KOPT-K1 (cell line): ENCODE measurements at regions not wholly inside any gene's neighbourhood (a gene's known extent, or its start where the extent isn't known, plus 50 kb on each side); places are given as distances from the start of the nearest gene placed in this dataset.

Experiments used
- H3K27ac ChIP-seq: fragments of 200-600 bp; sonication (generic); 2 replicates; pipeline ENCODE4 v1.5.1; 2016; ENCODE audit warnings: antibody characterized with exemption, mild to moderate bottlenecking, low read depth, low read length; ENCODE audit not compliant: poor library complexity, severe bottlenecking
- H3K36me3 ChIP-seq: fragments of 200-600 bp; sonication (generic); 2 replicates; pipeline ENCODE4 v1.5.1; 2017; ENCODE audit warnings: antibody characterized with exemption, mild to moderate bottlenecking, low read length, moderate library complexity; ENCODE audit not compliant: insufficient read depth
- H3K9me3 ChIP-seq: fragments of 200-600 bp; sonication (generic); 2 replicates; pipeline ENCODE4 v1.5.1; 2017; ENCODE audit warnings: antibody characterized with exemption, low read length, mild to moderate bottlenecking; ENCODE audit not compliant: insufficient read depth, poor library complexity, severe bottlenecking

DNA sequence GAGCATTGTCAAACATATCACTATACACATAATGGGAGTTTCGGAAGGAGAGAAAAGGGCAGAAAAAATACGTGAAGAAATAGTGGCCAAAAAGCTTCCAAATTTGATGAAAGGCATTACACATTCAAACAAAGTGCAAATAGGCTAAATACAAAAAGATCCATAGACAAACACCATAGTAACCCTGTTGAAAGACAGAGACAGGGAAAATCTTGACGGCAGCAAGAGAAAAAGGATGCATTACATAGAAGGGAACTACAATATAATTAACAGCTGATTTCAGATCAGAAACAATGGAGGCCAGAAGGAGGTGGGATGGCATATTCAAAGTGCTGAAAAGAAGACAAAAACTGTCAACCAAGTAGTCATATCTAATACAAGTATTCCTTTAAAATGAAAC lies 170.8 kb downstream of the MRPL14 start:
- H3K36me3 ChIP-seq: no peaks in the 10 kb centered on the region
- no peak overlapping the region for H3K27ac ChIP-seq
- H3K9me3 ChIP-seq: no peaks in the 10 kb centered on the region

DNA sequence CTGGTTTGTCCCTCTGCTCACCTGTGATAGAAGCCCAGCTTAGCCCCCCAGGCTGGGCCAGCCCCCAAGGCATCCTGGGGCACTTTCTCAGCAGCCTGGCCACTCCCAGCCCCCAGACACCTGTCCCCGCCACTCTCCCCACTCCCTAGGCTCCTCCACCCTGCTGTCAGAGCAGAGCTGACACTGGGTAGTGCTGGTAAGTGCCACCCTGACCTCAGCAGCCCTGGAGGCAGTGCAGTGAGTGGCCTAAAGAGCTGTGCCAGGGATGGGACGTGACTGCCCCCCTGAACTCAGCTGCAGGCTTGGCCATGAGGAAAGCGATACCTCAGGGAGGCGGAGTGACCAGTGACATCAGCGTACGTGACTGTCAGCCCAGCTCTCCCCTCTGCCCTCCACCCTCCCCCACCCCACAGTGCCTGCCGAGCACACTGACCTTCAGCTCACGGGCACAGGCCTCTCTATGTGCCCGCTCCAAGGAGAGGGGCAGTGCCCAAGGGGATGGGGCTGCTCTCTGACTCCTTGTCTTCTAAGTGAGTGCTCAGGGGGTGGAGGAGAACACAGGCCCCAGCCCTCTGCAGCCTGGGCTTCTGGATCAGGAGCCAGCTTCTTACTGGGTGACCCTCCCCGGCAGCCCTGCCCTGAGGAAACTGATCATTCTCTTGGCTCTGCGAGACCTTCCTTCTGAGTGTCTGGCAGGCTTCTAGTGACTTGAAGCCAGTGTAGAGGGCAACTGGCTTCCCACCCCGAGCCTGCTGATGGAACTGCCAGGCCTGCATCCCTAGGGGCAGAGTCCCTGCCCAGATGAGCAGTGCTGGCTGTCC lies 172.7 kb downstream of the MRPL14 start:
- Histone ChIP-seq H3K9me3 (no peaks in the 10 kb centered on the region), H3K27ac (no peak overlapping the region), H3K36me3 (no peaks in the 10 kb centered on the region)

DNA sequence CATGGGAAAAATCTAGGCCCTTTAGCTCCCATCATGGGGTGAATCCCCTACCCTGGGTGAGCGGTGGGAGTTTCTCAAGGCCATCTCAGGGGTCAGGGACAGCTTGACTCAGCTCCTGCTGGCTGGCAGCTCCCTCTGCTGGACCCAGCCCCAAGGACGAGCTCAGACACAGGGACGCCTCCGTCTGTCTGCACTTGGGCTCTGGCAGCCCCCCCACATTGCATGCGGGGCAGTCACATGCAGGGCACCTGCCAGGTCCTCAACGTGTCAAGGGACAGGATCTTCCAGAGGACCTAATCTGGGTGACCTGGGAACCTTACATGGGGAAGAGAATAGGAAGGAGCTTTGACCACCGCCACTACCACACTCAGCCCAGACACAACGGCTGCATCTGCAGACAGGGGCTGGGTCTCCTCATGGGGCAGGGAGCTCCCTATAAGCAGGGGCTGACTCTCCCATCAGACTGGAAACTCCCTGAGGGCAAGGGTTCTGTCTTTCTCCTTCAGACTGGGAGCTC lies 173.4 kb downstream of the MRPL14 start:
- Histone ChIP-seq H3K27ac (no peak overlapping the region), H3K36me3 (no peaks in the 10 kb centered on the region), H3K9me3 (no peaks in the 10 kb centered on the region)

DNA sequence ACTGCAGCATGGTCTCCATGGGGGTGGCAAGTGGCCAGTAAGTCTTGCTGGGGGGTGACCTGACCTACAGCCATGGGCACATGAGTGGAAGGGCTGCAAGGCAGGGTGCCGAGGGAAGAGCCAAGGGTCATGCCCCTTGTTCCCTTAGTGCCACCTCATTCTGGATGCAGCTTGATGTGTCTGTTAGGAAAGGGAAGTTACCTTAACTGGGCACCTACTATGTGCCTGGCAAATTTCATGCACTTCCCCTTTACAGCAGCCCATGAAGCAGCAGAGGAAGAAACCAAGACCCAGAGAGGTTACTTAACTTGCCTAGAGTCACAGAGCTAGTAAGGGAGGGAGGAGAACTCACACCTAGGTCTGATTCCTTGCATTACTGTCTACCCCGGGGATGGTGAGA lies 174.0 kb downstream of the MRPL14 start:
- Histone ChIP-seq H3K36me3 (no peaks in the 10 kb centered on the region), H3K27ac (no peak overlapping the region), H3K9me3 (no peaks in the 10 kb centered on the region)

DNA sequence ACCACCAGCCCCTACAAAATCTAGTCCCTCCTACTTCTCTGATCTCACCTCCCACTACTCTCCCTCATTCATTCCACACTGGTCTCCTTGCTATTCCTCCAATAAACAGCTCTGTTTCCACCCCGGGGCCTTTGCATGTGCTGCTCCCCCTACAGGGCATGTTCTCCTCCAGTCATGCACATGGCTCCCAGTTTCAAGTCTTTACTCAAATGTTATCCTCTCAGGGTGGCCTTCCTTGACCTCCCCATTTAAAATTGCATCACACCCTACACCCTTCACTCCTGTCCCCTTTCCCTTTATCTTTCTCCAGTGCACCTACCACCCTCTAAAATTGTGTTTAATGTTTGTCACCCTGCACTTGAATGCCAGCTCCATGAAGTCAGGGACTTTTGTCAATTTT lies 174.5 kb downstream of the MRPL14 start:
- Histone ChIP-seq H3K27ac (no peak overlapping the region), H3K9me3 (no peaks in the 10 kb centered on the region), H3K36me3 (no peaks in the 10 kb centered on the region)

DNA sequence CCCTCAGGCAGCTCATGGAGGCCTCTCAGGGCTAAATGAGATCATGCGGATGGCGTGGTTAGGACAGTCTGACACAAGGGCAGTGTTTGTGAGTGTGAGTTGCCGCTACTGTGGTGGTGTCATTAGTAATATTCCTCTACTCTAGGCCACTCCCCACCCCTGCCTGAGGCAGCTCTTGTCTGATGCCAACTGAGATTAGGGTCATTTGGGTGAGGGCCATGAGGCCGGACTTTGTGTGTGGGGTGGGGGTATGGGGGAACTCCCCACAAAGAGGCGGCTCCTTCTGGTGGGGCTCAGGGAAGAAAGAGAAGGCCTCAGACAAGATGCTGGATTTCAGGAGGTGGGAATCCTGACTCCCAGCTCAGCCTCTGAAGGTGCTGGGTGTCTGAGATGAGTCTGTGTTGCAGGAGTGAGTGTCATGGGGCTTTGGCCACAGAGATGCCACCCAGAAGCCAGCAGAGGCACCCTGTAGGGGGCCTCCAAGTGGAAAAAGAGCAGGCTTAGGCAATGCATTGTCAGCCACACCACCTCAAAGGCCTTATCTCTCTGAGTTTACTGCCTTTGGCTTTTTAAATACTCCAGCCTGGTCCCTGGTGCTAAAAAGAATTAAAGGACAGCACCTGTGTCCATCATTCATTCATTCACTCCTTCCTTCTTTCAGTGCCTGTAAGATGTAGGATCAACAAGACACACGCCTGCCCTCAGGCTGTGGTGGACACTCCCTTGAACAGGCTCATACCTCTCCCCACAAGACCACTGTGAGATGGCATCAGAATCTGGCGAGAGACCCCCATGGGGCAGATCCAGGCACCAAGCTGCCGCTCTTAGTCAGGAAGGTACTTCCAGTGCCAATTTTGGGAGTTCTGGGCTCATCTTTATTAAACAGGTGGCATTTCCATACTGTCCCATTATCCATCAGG lies 175.2 kb downstream of the MRPL14 start:
- Histone ChIP-seq H3K27ac (no peak overlapping the region), H3K9me3 (peaks cover 2% of the 10 kb centered on the region), H3K36me3 (no peaks in the 10 kb centered on the region)

DNA sequence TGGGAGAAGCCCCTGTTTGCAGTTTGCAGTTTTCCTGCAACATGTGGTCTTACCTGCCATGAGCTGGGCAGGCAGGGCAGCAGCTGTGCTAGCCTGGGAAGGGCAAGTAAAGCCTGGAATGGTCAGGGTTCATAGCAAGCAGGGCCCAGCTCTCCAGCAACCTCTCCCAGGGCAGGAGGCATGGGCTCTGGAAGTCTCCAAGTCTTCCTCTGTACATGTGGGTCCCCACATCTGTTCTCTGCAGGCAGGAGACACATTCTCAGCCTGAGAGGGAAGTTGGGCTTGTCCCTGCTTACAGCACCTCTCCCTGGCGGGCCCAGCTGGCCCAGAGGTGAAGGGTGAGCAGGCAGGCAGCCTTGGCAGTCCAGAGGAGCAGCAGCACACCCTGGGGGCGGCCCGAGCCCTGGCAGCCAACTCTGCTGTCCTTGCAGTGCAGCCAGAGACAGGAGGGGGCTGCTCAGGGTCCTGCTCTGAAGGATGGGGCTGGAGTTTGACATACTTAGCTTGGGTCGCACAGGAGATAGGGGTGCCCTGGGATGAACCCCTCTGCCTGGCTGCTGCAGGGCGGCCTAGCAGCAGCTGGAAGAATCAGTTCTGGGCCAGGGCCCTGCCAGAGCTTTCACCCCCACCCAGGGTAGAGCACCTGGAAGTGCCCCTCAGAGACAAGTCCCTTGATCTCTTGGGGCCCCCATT lies 176.0 kb downstream of the MRPL14 start:
- Histone ChIP-seq H3K27ac (no peak overlapping the region), H3K36me3 (no peaks in the 10 kb centered on the region)

DNA sequence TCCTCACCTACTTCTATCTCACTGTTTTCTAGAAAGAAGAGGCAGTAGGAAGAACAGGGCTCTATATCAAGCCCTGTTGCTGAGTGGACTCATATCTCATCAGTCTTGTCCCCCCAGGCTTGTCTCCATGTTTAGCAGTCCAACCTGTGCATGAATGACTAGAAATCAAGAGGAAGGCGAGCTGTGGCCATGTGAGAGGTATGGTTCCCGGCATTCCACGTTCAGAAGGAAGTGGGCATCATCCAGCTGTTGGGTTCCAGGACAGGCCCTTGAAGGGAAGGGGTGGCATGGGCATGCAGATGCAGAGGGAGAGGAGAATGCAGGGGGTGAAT lies 176.6 kb downstream of the MRPL14 start:
- Histone ChIP-seq H3K9me3 (peaks cover 15% of the 10 kb centered on the region), H3K36me3 (no peaks in the 10 kb centered on the region), H3K27ac (no peak overlapping the region)

More for the DNA sequence above, 176.0 kb downstream of the MRPL14 start:
- peaks cover 10% of the 10 kb centered on the region for H3K9me3 ChIP-seq

DNA sequence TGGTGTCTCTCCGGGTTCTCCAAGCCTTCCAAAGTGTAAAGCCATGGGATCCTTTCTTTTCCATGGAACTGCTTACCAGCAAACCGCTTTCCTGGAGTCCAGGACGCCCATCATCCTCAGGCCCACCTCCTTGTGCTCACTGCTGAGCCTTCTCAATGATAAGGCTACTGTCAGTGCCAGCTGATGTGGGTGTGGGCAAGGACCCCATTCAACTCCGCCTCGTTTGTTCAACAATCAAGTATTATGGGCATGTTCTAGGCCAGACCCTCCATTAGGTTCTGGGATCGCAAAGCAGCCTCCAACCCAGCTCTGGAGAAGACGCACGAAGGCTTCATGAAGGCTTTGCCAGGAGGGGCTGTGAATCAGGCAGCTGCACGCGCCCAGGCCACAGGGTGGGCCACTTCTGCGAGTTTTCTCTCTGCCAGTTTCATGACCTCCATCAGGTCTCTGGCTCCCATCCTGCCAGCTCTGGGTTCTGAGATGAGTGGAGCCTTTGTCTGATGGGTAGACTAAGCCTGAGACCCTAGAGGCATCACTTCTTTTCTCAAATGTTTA lies 177.1 kb downstream of the MRPL14 start:
- no peaks in the 10 kb centered on the region for H3K36me3 ChIP-seq
- no peak overlapping the region for H3K27ac ChIP-seq
- H3K9me3 ChIP-seq: peaks cover 21% of the 10 kb centered on the region

DNA sequence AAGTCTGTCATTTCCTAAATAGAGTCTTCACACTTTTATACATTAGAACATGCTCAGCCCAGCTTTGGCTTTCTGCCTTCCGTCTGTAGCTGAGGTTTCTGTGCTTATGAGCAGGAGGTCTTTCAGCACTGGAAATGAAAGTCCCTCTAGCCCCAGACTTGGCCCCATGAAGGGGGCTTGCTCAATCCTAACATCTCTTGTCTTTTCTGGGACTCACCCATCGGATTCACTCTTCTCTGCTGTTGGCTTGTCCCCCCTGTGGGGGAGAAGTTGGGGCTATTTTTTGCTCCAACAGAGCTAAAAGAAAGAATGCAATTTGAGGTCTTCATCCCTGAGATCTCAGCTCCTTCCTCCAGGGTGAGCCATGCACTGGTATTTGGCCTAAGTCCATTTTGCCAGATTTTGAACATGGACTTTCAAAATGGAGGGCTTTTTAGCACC lies 177.7 kb downstream of the MRPL14 start:
- no peak overlapping the region for H3K27ac ChIP-seq
- no peaks in the 10 kb centered on the region for H3K36me3 ChIP-seq
- peaks cover 27% of the 10 kb centered on the region for H3K9me3 ChIP-seq

DNA sequence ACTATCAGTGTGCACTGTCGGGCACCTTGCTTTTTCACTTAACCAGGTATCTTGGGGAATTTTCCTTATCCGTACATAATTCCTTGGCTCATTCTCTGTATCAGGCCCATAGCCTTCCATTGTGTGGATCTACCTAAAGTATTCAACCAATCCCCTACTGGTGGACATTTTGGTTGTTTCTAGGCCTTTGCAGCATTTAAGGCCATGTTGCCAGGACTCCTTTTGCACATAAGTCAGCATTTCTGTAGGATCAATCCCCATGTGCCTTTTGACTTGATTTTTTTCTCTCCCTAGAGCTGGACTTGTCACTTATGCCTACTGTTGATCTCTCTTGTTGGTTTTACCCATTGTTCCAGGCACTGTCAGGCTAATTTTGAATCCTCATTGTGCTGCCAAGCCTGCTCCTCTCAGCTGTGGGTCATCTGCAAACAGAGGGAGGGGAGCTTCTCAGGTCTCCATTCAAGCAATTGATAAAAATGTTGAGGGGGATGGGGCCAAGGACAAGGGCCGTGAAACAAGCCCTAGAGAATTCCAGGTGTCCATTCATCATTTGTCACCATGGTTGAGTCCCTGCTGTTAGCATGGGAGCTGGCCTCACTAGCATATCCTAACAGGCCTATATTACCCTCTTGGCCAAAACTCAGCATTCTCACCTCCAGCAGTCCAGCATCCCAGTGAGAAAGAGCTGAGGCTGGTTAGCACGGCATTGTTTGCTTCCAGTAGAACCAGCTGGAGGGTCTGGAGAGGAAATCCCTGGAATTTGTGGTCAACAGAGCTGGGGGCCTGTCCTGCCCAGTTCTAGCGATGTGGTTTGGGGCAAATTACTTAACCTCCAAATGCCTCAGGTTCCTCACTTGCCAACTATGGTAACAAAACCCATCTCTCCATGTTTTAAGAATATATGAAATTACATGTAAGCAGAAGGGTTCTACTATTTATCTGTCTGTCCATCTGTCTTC lies 178.4 kb downstream of the MRPL14 start:
- Histone ChIP-seq H3K36me3 (no peaks in the 10 kb centered on the region), H3K9me3 (peaks cover 34% of the 10 kb centered on the region), H3K27ac (no peak overlapping the region)

DNA sequence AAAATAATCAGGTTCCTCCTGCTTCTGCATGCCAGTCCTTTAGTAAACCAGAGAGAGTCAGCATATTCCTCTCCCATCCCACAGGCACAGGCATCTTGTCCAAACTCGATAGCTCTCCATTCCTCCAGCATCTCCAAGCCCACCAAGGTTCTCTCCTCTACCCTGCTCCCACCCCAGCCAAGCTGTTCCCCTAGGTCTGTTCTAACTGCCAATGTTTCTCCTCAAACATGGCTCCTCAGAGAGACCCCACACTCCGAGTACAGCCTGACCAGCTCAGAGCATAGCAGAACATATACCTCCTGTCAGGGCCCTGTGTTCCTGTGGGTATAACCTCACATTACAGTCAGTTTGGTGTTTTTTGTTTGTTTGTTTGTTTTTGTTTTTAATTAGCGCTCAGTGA lies 177.8 kb downstream of the VEGFA start:
- no peak overlapping the region for H3K27ac ChIP-seq

DNA sequence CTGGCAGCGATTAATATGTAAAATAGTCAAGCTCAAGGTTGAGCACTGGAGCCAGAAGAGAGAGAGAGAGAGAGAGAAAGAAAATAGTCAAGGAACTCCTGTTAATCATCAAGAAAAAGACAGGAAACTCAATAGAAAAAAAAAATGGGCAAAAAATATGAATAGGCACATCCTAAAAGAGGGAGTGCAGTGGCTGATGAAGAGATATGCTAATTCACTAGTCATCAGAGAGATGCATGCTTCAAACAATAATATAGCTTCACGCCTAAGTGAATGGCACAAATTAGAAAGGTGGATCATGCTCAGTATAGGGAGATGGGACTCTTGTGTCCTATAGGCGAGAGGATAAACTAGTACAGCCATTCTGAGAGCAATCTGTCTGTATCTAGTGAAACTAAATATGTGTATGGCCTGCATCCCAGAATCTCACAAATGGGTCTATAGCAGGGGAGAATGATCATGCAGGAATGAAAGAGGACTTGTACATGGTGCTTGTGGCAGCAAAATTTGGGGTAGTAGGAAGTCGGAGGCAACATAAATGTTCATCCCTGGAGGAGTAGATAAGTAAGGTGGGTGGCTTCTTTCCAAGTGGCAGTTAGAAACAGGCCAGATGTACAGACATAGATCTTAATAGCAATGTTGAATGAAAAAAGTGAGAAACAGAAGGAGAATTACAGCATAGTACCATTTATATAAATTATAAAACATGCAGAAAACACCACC lies 176.8 kb downstream of the VEGFA start:
- no peaks in the 10 kb centered on the region for H3K36me3 ChIP-seq
- peaks cover 34% of the 10 kb centered on the region for H3K9me3 ChIP-seq
- H3K27ac ChIP-seq: no peak overlapping the region

More for the DNA sequence above, 177.8 kb downstream of the VEGFA start:
- Histone ChIP-seq H3K36me3 (no peaks in the 10 kb centered on the region), H3K9me3 (peaks cover 34% of the 10 kb centered on the region)
